ENCODE measurements at regions not wholly inside any gene's neighbourhood (a gene's known extent, or its start where the extent isn't known, plus 50 kb on each side); places are given as distances from the start of the nearest gene placed in this dataset.

DNA sequence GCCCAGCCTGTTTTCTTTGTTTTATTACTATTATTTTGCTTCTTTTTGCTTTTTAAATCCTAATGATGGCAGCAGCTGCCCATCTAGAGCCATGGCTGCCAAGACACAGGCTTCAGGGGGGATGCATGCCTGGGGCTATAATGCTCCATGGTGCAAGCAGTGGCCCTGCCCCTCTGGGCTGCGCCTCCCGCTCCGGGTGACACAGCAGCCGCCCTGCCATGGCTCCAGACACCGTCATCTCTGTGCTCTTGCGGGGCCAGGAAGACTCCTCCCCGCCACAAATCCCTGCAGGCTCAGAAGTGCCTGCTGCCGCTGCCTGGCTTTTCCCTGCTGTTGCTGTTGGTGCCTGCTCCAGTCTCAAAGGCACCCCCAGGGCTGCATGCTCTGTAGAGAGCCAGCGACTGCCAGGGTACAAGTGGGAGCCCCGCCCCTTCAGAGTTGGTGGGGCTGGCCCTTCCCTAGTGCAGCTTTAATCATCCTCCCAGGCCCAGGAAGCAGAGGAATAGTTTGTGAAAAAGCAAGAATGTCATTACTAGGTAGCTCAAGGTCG lies 581.5 kb downstream of the FGF9 start:
- H3K27me3 ChIP-seq (ENCODE audit: insufficient read depth, low read length) = no peaks in the 10 kb centered on the region
- ChIA-PET POLR2A (no interaction called here), RAD21 (ENCODE audit: low non-redundant PET in 1 of 2, low total read pairs in 2 of 2, uncharacterized antibody in 2 of 2, unreplicated experiment in 2 of 2) (no interaction called here), CTCF (no interaction called here)
- H3K9me2 ChIP-seq (ENCODE audit: insufficient read depth) = no peaks in the 10 kb centered on the region
- no peak overlapping the region for H2AFZ ChIP-seq (ENCODE audit: low read depth, low read length, poor library complexity, severe bottlenecking)
- no TSS peak for BruUV-seq (replicated peaks)
- ATAC-seq (no peak), DNase-seq (ENCODE audit: low read depth, low spot score) (no peak)
- no peaks in the 10 kb centered on the region for H3K79me2 ChIP-seq (ENCODE audit: insufficient read depth, low read length)
- H3K27ac ChIP-seq (ENCODE audit: low read depth, low read length) = no peak overlapping the region
- no peaks in the 10 kb centered on the region for H3K36me3 ChIP-seq (ENCODE audit: control insufficient read depth in 1 of 2, insufficient read depth in 2 of 2, low read length in 2 of 2)
- H3K4me3 ChIP-seq (replicated peaks in 1 of 2; ENCODE audit: low read depth in 1 of 2, low read length in 2 of 2) = no peak overlapping the region
- no peak overlapping the region for H3K4me2 ChIP-seq (ENCODE audit: low read length)
- H3K4me1 ChIP-seq (ENCODE audit: control insufficient read depth in 1 of 2, insufficient read depth in 2 of 2, low read length in 2 of 2) = no peaks in the 10 kb centered on the region
- no peaks in the 10 kb centered on the region for H3K9me3 ChIP-seq (ENCODE audit: control insufficient read depth in 1 of 2, insufficient read depth in 1 of 2, low read depth in 1 of 2, low read length in 2 of 2)
- TF ChIP-seq CEBPB (IDR thresholded peaks at IDR 0.05; ENCODE audit: low read depth) (no peak), RAD21 (IDR thresholded peaks at IDR 0.05; ENCODE audit: low read depth) (no peak)
- H3K9ac ChIP-seq (ENCODE audit: low read length) = no peak overlapping the region
- H4K20me1 ChIP-seq (ENCODE audit: insufficient read depth) = no peaks in the 10 kb centered on the region
- intact Hi-C loops (cut with micrococcal nuclease) = no loop called here

DNA sequence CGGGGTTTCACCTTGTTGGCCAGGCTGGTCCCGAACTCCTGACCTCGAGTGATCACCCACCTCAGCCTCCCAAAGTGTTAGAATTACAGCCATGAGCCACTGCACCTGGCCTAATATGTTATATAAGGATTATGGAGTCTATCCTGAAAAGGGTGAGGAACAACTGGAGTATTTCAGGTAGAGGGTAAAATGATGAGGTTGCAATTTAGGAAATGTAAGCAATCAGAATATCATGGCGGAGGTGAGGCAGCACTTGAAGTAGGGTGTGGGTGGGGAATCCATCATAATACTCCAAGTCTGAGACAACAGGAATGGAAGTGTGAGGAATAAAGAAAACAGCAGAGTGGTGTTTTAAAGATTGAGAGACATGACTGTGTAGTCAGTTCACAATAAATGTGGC lies 582.2 kb downstream of the FGF9 start:
- H3K4me3 ChIP-seq (replicated peaks in 1 of 2; ENCODE audit: low read depth in 1 of 2, low read length in 2 of 2) = no peak overlapping the region
- TF ChIP-seq POLR2A (IDR thresholded peaks at IDR 0.05; ENCODE audit: borderline replicate concordance, extremely low read depth, insufficient read depth, insufficient read length) = no peak
- no peak for TF ChIP-seq SRF (IDR thresholded peaks at IDR 0.05; ENCODE audit: low read depth)
- no peak for TF ChIP-seq EGR1 (IDR thresholded peaks at IDR 0.05; ENCODE audit: low read depth)
- TF ChIP-seq YY1 (IDR thresholded peaks at IDR 0.05; ENCODE audit: extremely low read depth, insufficient replicate concordance, low read depth, low read length) = no peak
- TF ChIP-seq, protein P1, sequence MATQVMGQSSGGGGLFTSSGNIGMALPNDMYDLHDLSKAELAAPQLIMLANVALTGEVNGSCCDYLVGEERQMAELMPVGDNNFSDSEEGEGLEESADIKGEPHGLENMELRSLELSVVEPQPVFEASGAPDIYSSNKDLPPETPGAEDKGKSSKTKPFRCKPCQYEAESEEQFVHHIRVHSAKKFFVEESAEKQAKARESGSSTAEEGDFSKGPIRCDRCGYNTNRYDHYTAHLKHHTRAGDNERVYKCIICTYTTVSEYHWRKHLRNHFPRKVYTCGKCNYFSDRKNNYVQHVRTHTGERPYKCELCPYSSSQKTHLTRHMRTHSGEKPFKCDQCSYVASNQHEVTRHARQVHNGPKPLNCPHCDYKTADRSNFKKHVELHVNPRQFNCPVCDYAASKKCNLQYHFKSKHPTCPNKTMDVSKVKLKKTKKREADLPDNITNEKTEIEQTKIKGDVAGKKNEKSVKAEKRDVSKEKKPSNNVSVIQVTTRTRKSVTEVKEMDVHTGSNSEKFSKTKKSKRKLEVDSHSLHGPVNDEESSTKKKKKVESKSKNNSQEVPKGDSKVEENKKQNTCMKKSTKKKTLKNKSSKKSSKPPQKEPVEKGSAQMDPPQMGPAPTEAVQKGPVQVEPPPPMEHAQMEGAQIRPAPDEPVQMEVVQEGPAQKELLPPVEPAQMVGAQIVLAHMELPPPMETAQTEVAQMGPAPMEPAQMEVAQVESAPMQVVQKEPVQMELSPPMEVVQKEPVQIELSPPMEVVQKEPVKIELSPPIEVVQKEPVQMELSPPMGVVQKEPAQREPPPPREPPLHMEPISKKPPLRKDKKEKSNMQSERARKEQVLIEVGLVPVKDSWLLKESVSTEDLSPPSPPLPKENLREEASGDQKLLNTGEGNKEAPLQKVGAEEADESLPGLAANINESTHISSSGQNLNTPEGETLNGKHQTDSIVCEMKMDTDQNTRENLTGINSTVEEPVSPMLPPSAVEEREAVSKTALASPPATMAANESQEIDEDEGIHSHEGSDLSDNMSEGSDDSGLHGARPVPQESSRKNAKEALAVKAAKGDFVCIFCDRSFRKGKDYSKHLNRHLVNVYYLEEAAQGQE (IDR thresholded peaks at IDR 0.05; ENCODE audit: low read depth) = no peak
- TF ChIP-seq SP1 (IDR thresholded peaks at IDR 0.05; ENCODE audit: low read depth) = no peak
- TF ChIP-seq EZH2phosphoT487 (IDR thresholded peaks at IDR 0.05; ENCODE audit: borderline replicate concordance) = no peak
- no peak for TF ChIP-seq JUND (IDR thresholded peaks at IDR 0.05)
- TF ChIP-seq RAD21 (IDR thresholded peaks at IDR 0.05; ENCODE audit: low read depth) = no peak
- H3K27ac ChIP-seq (ENCODE audit: low read depth, low read length) = no peak overlapping the region
- no peaks in the 10 kb centered on the region for H3K9me3 ChIP-seq (ENCODE audit: control insufficient read depth in 1 of 2, insufficient read depth in 1 of 2, low read depth in 1 of 2, low read length in 2 of 2)
- no peaks in the 10 kb centered on the region for H3K27me3 ChIP-seq (ENCODE audit: insufficient read depth, low read length)
- no peak overlapping the region for H3K9ac ChIP-seq (ENCODE audit: low read length)
- H3K9me2 ChIP-seq (ENCODE audit: insufficient read depth) = no peaks in the 10 kb centered on the region
- H3K36me3 ChIP-seq (ENCODE audit: control insufficient read depth in 1 of 2, insufficient read depth in 2 of 2, low read length in 2 of 2) = no peaks in the 10 kb centered on the region
- no peaks in the 10 kb centered on the region for H4K20me1 ChIP-seq (ENCODE audit: insufficient read depth)
- DNase-seq (ENCODE audit: low read depth, low spot score) = no peak
- H2AFZ ChIP-seq (ENCODE audit: low read depth, low read length, poor library complexity, severe bottlenecking) = no peak overlapping the region
- ChIA-PET POLR2A (no interaction called here), RAD21 (ENCODE audit: low non-redundant PET in 1 of 2, low total read pairs in 2 of 2, uncharacterized antibody in 2 of 2, unreplicated experiment in 2 of 2) (no interaction called here), CTCF (no interaction called here)
- intact Hi-C loops (cut with micrococcal nuclease) = no loop called here
- H3K79me2 ChIP-seq (ENCODE audit: insufficient read depth, low read length) = no peaks in the 10 kb centered on the region
- no TSS peak for BruUV-seq (replicated peaks)
- no peak overlapping the region for H3K4me2 ChIP-seq (ENCODE audit: low read length)
- H3K4me1 ChIP-seq (ENCODE audit: control insufficient read depth in 1 of 2, insufficient read depth in 2 of 2, low read length in 2 of 2) = no peaks in the 10 kb centered on the region
- no peak for ATAC-seq

Measured in HCT116 (cell line).